COLO668 (cell line): ENCODE measurements at regions not wholly inside any gene's neighbourhood (a gene's known extent, or its start where the extent isn't known, plus 50 kb on each side); places are given as distances from the start of the nearest gene placed in this dataset.

Experiments
- DNase-seq: peaks from one replicate; lab custom pipeline; 2025; ENCODE audit not compliant: unreplicated experiment; lab: John Stamatoyannopoulos, UW

GRCh38 chr19:56946159-56946558, 105.6 kb upstream of the PEG3 start:
- no peak for DNase-seq

GRCh38 chr19:56947206-56947605, 106.7 kb upstream of the PEG3 start:
- no peak for DNase-seq

GRCh38 chr19:56949626-56950025, 109.1 kb upstream of the PEG3 start:
- no peak for DNase-seq

- no peak for DNase-seq
These were observed 111.1 kb upstream of the PEG3 start for GRCh38 chr19:56951672-56952071.

- no peak for DNase-seq
These were observed 112.9 kb upstream of the PEG3 start for GRCh38 chr19:56953470-56953869.

- DNase-seq = no peak
These were observed 115.2 kb upstream of the PEG3 start for GRCh38 chr19:56955637-56956216.

- DNase-seq = no peak
These were observed 116.1 kb upstream of the PEG3 start for GRCh38 chr19:56956503-56957226.

- no peak for DNase-seq
These were observed 118.7 kb upstream of the PEG3 start for GRCh38 chr19:56959205-56959604.

GRCh38 chr19:56960959-56961543, 120.5 kb upstream of the PEG3 start:
- DNase-seq = no peak

- no peak for DNase-seq
These were observed 123.9 kb upstream of the PEG3 start for GRCh38 chr19:56964410-56964920.

- DNase-seq = no peak
These were observed 125.7 kb upstream of the PEG3 start for GRCh38 chr19:56966225-56966696.

- no peak for DNase-seq
These were observed 126.3 kb upstream of the PEG3 start for GRCh38 chr19:56966697-56967299.

GRCh38 chr19:56969156-56969555, 128.6 kb upstream of the PEG3 start:
- DNase-seq = no peak

- DNase-seq = no peak
These were observed 129.2 kb upstream of the PEG3 start for GRCh38 chr19:56969759-56970178.

- DNase-seq = no peak
These were observed 130.7 kb upstream of the PEG3 start for GRCh38 chr19:56971230-56971629.

GRCh38 chr19:56972291-56972841, 131.8 kb upstream of the PEG3 start:
- no peak for DNase-seq

GRCh38 chr19:56973713-56974555, 133.4 kb upstream of the PEG3 start:
- no peak for DNase-seq

- DNase-seq = no peak
These were observed 134.2 kb upstream of the PEG3 start for GRCh38 chr19:56974556-56975207.

- no peak for DNase-seq
These were observed 135.8 kb upstream of the PEG3 start for GRCh38 chr19:56976300-56976699.
